ENCODE measurements at regions not wholly inside any gene's neighbourhood (a gene's known extent, or its start where the extent isn't known, plus 50 kb on each side); places are given as distances from the start of the nearest gene placed in this dataset.

DNA sequence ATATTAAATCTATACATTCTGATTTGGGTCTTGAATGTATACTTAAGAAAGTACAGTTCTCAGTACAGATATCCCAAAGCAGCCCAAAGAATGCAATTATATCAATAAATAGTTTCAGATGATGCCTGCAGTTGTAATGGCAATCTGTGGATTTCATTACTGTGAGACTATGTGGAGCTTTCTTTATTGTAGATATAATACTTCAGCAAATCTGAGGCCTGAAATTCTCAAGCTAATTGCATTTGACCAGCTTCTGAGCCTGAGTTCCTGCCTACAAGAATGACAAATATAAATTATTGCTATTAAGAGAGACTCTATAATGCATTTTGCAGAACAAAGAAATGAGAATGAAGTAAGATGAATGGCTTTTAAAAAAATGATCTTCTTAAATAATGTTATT is 320.3 kb downstream of the DKK2 start:
- Histone ChIP-seq H3K27ac (ENCODE audit: low read depth, low read length) (no peak overlapping the region), H3K27me3 (ENCODE audit: control insufficient read depth, insufficient read depth, low read length) (no peaks in the 10 kb centered on the region), H3K9me3 (ENCODE audit: control insufficient read depth, insufficient read depth, low read length) (no peaks in the 10 kb centered on the region), H3K4me3 (ENCODE audit: low read depth, low read length) (no peak overlapping the region)
- ChIA-PET CTCF (no interaction called here), POLR2A (no interaction called here)
- DNase-seq (ENCODE audit: low read depth, low spot score): no peak
- TF ChIP-seq, protein P1, sequence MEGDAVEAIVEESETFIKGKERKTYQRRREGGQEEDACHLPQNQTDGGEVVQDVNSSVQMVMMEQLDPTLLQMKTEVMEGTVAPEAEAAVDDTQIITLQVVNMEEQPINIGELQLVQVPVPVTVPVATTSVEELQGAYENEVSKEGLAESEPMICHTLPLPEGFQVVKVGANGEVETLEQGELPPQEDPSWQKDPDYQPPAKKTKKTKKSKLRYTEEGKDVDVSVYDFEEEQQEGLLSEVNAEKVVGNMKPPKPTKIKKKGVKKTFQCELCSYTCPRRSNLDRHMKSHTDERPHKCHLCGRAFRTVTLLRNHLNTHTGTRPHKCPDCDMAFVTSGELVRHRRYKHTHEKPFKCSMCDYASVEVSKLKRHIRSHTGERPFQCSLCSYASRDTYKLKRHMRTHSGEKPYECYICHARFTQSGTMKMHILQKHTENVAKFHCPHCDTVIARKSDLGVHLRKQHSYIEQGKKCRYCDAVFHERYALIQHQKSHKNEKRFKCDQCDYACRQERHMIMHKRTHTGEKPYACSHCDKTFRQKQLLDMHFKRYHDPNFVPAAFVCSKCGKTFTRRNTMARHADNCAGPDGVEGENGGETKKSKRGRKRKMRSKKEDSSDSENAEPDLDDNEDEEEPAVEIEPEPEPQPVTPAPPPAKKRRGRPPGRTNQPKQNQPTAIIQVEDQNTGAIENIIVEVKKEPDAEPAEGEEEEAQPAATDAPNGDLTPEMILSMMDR (IDR thresholded peaks at IDR 0.05; ENCODE audit: low read depth, low read length): no peak

DNA sequence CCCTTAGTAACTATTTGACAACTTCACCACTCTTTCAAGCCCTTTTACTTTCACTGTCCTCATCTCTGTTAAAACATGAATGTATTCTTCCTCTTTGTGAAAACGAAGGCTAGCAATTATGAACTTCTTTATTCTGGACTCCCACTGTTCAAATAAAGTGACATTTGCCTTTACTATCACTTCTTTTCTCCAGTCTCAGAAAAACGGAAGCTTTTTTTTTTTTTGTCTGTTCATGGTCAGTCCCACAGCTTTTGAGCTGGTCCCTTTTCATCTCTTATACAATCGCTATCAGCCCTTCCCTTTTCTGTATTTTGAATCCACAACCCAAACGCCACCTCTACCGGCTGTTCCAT is 327.7 kb downstream of the DKK2 start:
- no peaks in the 10 kb centered on the region for H3K9me3 ChIP-seq (ENCODE audit: control insufficient read depth, insufficient read depth, low read length)
- H3K4me3 ChIP-seq (ENCODE audit: low read depth, low read length): no peak overlapping the region
- no peak for DNase-seq (ENCODE audit: low read depth, low spot score)
- H3K27me3 ChIP-seq (ENCODE audit: control insufficient read depth, insufficient read depth, low read length): no peaks in the 10 kb centered on the region
- POLR2A ChIA-PET: no interaction called here
- H3K27ac ChIP-seq (ENCODE audit: low read depth, low read length): no peak overlapping the region
- CTCF ChIA-PET: no interaction called here
- TF ChIP-seq, protein P1 (IDR thresholded peaks at IDR 0.05; ENCODE audit: low read depth, low read length): no peak

DNA sequence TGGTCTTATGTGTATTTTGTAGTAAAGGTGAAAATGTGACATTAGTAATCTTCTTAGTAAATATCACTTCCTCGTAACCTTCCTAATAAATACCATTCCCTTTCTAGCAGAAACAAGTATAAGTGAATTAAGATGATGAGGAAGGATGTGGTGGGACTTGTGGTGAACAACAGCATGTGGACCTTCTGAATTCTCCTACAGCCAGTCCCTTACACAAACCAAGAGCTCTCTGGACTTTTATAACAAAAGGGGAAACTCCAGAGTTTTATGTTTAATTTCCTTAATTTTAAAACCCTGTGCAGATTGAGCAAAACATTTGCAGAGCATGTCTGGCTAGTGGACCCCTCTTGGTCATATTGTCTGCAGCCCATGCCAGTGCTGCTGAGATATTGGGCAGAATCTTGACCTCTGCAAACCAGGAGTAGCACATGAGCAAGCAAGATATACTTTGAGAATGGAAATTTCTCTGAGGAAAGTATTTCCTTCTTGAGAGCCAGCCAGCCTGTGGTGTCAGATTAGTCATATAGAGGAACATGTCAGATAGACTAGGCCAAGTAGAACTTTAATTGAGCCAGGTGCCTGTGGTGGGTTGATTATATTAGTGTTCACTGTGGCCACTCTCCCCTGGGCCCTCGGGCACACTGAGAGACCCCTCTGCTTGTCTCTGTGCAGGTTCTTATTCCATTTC is 328.2 kb downstream of the DKK2 start:
- no peaks in the 10 kb centered on the region for H3K9me3 ChIP-seq (ENCODE audit: control insufficient read depth, insufficient read depth, low read length)
- ChIA-PET CTCF (no interaction called here), POLR2A (no interaction called here)
- H3K4me3 ChIP-seq (ENCODE audit: low read depth, low read length): no peak overlapping the region
- H3K27me3 ChIP-seq (ENCODE audit: control insufficient read depth, insufficient read depth, low read length): no peaks in the 10 kb centered on the region
- DNase-seq (ENCODE audit: low read depth, low spot score): no peak
- H3K27ac ChIP-seq (ENCODE audit: low read depth, low read length): no peak overlapping the region
- TF ChIP-seq, protein P1 (IDR thresholded peaks at IDR 0.05; ENCODE audit: low read depth, low read length): no peak

DNA sequence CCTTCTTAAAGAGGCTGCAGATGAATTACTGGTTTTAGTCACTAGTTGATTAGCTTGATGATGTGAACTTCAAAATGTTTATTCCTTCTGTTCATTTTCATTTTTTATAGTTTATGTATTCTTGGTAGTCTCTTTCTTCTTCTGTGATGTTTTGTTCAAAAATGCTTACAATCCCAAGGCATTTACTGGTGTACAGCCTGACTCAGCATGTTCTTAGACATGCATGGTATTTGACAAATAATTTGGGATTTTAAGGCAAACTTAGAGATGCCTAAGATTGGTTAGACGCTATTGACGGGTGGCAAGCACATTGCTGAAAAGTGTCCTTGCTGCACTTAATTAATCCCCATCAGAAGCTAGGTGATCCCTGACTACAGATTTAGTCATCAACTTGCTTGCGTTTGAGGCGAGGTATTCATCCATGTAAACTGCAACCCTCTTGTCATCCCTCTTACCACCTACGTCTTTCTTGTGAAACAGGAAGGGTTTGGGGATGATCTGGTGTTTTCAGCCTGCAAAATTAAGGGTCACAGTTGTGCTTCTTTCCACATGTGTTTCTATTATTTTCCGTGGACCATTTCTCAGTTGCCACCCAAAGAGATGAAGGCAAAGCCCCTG is 331.8 kb downstream of the DKK2 start:
- Histone ChIP-seq H3K27ac (ENCODE audit: low read depth, low read length) (no peak overlapping the region), H3K9me3 (ENCODE audit: control insufficient read depth, insufficient read depth, low read length) (no peaks in the 10 kb centered on the region), H3K27me3 (ENCODE audit: control insufficient read depth, insufficient read depth, low read length) (no peaks in the 10 kb centered on the region), H3K4me3 (ENCODE audit: low read depth, low read length) (no peak overlapping the region)
- CTCF ChIA-PET: no interaction called here
- POLR2A ChIA-PET: no interaction called here
- no peak for DNase-seq (ENCODE audit: low read depth, low spot score)
- TF ChIP-seq, protein P1 (IDR thresholded peaks at IDR 0.05; ENCODE audit: low read depth, low read length): no peak

DNA sequence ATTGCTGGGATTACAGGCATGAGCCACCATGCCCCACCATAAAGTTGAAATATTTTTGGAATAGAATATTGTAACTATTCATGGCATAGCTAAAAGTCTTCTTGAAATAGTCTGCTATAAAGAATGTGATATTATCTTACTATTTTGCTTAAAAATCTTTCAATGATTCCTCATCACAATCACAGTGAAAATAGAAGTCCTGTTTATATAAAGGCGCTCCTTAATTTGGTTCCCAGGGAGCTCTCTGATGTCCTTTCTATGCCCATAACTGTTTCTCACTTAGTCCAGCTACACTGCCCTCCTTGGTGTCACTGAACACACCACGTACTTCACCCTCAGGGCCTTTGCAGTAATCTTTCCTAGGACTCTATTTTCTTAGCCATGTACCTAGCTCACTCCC is 331.7 kb upstream of the GIMD1 start:
- no peak for DNase-seq (ENCODE audit: low read depth, low spot score)
- no peak overlapping the region for H3K27ac ChIP-seq (ENCODE audit: low read depth, low read length)
- H3K4me3 ChIP-seq (ENCODE audit: low read depth, low read length): no peak overlapping the region
- no peaks in the 10 kb centered on the region for H3K9me3 ChIP-seq (ENCODE audit: control insufficient read depth, insufficient read depth, low read length)
- ChIA-PET POLR2A (no interaction called here), CTCF (no interaction called here)
- TF ChIP-seq, protein P1 (IDR thresholded peaks at IDR 0.05; ENCODE audit: low read depth, low read length): no peak
- no peaks in the 10 kb centered on the region for H3K27me3 ChIP-seq (ENCODE audit: control insufficient read depth, insufficient read depth, low read length)

Measured in AG04450 (cell line).